ENCODE measurements at regions not wholly inside any gene's neighbourhood (a gene's known extent, or its start where the extent isn't known, plus 50 kb on each side); places are given as distances from the start of the nearest gene placed in this dataset.
A peak's percentile ranks its signal among the peaks of the same experiment; 100 is the strongest.

GRCh38 chr13:44303681-44304432 lies 69.8 kb upstream of the SERP2 start:
- Histone ChIP-seq H3K79me2 (ENCODE audit: control insufficient read depth, insufficient read depth, low read length) (no peaks in the 10 kb centered on the region), H3K4me2 (ENCODE audit: control insufficient read depth, insufficient read depth) (peak overlapping the region; percentile 1; the same call in 1 of the 2 replicates), H3K4me3 (no peak overlapping the region), H2AFZ (ENCODE audit: control insufficient read depth, low read depth, low read length) (peak overlapping the region; percentile 15; the same call in 1 of the 2 replicates), H3K4me1 (ENCODE audit: control insufficient read depth, insufficient read depth, low read length) (peaks cover 15% of the 10 kb centered on the region), H3K9ac (ENCODE audit: control insufficient read depth, insufficient read depth, low read length) (no peak overlapping the region), H3K27me3 (replicated peaks in 1 of 2; ENCODE audit: control insufficient read depth in 2 of 2, insufficient read depth in 2 of 2, low read length in 1 of 2) (no peaks in the 10 kb centered on the region), H4K20me1 (ENCODE audit: control insufficient read depth, insufficient read depth) (no peaks in the 10 kb centered on the region), H3K9me3 (replicated peaks; ENCODE audit: control insufficient read depth, insufficient read depth, low read length) (no peaks in the 10 kb centered on the region), H3K27ac (ENCODE audit: control insufficient read depth, insufficient read depth) (no peak overlapping the region), H3K36me3 (ENCODE audit: control insufficient read depth in 2 of 2, insufficient read depth in 2 of 2, low read length in 1 of 2) (no peaks in the 10 kb centered on the region)
- WGBS (ENCODE audit: insufficient coverage, insufficient replicate concordance, low lambda C conversion rate, missing lambda C conversion rate) = 47% methylated on average over 5 of the region's 5 CpGs
- ChIA-PET RAD21 (ENCODE audit: unreplicated experiment) (no interaction called here), CTCF (interaction anchor here (0.6 kb wide), 1 partner anchor 188 kb away, joined by 3 read pairs; no protein-coding TSS in a partner anchor), SMC1A (ENCODE audit: uncharacterized antibody, unreplicated experiment) (no interaction called here), POLR2A (no interaction called here)
- intact Hi-C loops (cut with micrococcal nuclease; ENCODE audit: unreplicated experiment) = no loop called here
- in situ Hi-C loops (cut with MboI) = no loop called here
- ATAC-seq (no peak), FAIRE-seq (no peak), DNase-seq (ENCODE audit: low read depth, low spot score) (no peak)
- BruUV-seq (replicated peaks) = no TSS peak
- no peak for TF ChIP-seq CHD1 (IDR thresholded peaks at IDR 0.05; ENCODE audit: low read depth, low read length)
- TF ChIP-seq ZBTB4 (CRISPR knock-in tag; IDR thresholded peaks at IDR 0.05) = no peak
- no peak for TF ChIP-seq EZH2 (IDR thresholded peaks at IDR 0.05; ENCODE audit: borderline replicate concordance, control insufficient read depth, low read depth, low read length)
- no peak for TF ChIP-seq BRCA1 (IDR thresholded peaks at IDR 0.05; ENCODE audit: low read depth, low read length)
- TF ChIP-seq PRDM15 (CRISPR knock-in tag; IDR thresholded peaks at IDR 0.05) = no peak
- TF ChIP-seq NBN (IDR thresholded peaks at IDR 0.05) = no peak
- TF ChIP-seq STAT1 (conservative IDR thresholded peaks at IDR 0.05) = no peak
- no peak for TF ChIP-seq SREBF1 (IDR thresholded peaks at IDR 0.05; ENCODE audit: low read length)
- no peak for TF ChIP-seq FOXM1 (IDR thresholded peaks at IDR 0.05; ENCODE audit: low read depth, low read length)
- no peak for TF ChIP-seq SKIL (IDR thresholded peaks at IDR 0.05; ENCODE audit: low read depth, poor library complexity, severe bottlenecking)

Measured in GM12878 (cell line).